Fibroblast of skin of abdomen (primary cell): ENCODE measurements at regions not wholly inside any gene's neighbourhood (a gene's known extent, or its start where the extent isn't known, plus 50 kb on each side); places are given as distances from the start of the nearest gene placed in this dataset.

Experiments
- DNase-seq: peaks from one replicate; pipeline ENCODE4 v3.0.0-alpha.2; 2013

- peak; percentile 83 for DNase-seq
Observed at GRCh38 chr6:40937491-40937890, 101.5 kb downstream of the UNC5CL start.

GRCh38 chr6:40936818-40937251 lies 102.2 kb downstream of the UNC5CL start:
- peak; percentile 93 for DNase-seq

GRCh38 chr6:40933864-40934263 lies 105.2 kb downstream of the UNC5CL start:
- no peak for DNase-seq

DNA sequence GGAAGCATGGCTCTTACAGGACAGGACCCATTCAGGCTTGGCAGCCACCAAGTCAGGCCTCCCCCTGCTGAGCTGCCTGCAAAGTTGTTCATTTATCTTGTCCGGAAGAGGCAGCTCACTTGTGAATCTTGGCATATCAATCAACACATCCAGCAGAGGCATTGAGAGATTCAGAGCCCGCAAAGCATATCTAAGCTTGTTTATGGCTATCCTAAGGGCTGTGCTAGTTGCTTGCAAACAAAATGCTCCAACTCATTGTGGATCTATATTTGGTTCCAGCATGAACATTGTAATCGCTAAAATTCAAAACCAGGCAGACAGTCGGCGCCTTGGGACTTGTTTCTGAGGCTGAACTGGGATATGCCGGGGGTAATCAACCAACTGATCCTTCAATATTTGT lies 106.1 kb downstream of the UNC5CL start:
- DNase-seq = no peak

- DNase-seq = no peak
Observed at GRCh38 chr6:40932366-40932765, 106.7 kb downstream of the UNC5CL start.

DNA sequence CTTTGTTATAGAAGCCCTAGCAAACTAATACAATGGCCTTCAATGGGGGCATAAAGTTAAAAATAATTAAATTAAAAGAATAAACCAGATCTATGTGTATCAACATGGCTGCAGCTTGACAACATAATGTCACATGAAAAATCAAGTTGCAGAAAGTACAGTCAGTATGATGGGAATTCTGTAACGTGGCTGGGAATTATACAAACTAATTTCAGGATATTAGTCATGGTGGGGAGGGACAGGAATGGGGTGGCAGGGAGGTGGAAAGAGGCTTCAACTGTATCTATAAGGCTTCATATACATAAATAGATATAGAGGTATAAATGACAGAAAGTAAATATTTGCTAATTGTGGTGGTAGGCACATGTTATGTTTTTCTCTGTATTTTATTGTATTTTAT lies 107.1 kb downstream of the UNC5CL start:
- peak; percentile 61 for DNase-seq

- no peak for DNase-seq
Observed at GRCh38 chr6:40930555-40930954, 108.5 kb downstream of the UNC5CL start.

DNA sequence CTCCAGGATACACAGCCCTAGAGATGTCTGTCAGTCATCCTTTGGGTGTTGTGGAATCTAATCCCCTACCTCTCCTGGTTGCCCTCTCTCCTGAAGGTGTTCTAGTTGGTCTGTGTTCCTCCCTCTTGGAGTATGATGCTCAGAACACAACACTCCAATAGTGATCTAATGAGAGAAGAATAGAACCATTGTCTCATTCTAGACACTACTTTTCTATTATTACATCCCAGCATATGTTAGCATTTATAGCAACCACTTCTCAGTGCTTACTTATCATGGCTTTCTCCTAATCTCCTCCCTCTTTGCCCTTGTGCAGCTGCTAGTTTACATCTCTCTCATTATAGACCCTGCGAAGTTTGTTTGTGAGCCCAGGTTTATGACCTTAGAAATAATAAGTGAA lies 109.0 kb downstream of the UNC5CL start:
- no peak for DNase-seq

- DNase-seq = no peak
Observed at GRCh38 chr6:40929176-40929575, 109.8 kb downstream of the UNC5CL start.

DNA sequence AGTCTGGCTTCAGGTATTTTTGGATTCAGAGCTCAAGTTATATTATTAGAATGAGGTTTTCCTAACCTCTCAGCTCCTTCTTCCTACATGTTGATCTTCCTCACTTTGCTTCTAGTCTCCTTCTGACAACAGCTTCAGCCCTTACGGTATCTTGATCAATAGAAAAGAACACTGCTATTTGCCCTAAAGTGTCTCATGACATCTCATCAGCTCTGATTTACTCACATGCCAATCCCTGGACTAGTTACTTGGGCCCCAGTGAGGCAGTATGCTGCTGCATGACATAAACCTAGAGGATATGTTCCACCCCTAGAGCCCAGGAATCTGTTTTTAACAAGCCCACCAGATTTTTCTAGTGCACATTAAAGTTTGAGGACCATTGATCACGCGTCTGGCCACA lies 110.3 kb downstream of the UNC5CL start:
- DNase-seq = no peak

DNA sequence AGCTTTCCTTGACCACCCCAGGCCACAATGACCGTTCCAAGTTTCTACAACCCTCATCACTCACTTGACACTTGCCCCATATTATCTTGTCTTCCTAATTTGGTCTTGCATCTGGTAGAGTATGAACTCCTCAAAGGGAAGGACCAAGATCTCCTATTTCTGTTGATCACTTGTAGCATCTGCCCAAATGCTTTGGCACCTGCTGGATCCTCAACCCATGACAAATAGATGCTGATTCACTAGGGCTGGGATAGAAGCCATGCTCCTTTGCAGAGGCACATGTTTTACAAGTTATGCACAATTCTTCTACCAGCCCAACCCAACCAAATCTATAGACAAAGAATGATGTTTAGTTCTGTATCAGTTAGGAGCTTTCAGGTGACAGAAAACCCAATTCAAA lies 110.7 kb downstream of the UNC5CL start:
- DNase-seq = no peak

GRCh38 chr6:40925341-40925740 lies 113.7 kb downstream of the UNC5CL start:
- no peak for DNase-seq

DNA sequence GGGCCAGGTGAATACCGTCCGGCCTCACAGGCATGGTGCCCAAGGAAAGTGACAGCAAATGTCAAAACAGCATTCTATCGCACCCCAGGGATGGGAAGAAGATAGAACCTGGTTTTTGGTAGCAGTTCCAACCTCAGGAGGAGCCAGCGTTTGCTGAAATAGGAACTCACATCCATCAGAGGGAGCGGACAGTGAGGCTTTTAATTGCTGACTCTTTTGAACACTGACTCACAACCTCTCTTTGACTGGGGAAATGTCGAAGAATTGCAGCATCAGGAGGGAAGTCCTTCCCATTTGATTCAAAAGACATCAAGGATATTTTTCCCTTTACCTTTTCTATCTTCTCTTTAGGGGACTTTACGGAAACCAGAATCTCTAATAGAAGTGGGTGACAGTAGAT lies 114.2 kb downstream of the UNC5CL start:
- no peak for DNase-seq

GRCh38 chr6:40923880-40924279 lies 115.1 kb downstream of the UNC5CL start:
- DNase-seq = no peak

DNA sequence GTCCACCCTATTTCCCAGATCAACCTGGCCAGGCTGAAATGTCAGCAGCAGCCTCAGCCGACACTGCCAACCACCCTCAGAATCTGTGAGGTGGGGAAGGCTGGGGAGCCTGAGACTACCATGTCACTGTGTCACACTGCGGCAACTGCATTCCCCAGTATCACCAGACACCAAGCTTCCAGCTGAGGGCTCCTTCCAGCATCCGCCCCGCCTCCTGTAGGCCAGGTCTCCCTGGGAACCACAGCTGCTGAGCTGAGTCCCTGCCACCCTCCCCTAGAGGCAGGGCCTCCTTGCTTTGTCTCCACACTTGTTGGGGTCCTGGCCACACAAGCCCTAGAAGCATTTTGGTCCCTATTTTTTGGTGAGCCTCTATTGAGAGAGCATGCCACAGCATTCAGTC lies 115.7 kb downstream of the UNC5CL start:
- no peak for DNase-seq

DNA sequence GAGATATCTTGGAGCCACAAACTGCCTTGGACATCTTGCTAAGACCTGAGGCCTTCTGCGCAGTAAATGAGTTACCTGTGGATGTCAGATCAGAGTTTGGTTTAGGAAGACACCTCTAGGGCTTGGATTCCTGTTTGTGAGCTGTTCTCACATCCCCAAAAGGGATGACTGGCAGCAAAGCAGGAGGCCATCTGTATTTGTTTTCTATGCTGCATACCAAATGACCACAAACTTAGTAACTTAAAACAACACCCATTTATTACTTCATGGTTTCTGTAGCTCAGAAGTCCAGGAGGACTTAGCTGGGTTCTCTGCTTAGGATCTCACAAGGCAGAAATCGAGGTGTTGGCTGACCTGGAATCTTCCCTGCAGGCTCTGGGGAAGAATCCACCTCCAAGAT lies 116.7 kb downstream of the UNC5CL start:
- peak; percentile 62 for DNase-seq

DNA sequence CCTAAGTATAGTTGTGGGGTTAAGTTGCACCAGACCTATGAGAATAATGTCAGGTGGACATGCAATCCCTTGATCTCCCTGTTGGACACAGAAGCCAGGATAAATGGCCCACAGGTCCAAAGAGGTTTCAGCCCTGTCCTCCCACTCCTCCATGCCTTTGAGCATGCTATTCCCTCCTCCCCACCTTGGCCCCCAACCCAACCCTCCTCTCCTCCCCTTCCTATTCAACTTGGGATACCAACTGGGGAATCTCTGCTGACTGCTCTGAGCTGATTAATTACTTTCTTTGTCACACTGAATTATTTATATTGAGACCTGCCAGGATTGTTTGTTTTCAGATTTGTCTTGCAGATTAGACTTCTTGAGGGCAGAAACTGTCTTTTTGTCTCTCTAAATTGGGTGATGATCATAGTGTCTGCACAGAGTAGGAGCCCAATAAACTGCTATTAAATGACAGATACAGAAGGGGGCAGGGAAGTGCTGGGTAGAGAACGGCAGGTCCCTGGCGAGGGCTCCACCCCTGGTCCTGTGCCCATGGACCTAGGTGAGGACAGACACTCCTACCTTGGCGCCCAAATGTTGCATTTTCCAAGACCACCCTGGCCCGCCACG lies 120.9 kb downstream of the UNC5CL start:
- DNase-seq = no peak

GRCh38 chr6:40917603-40918002 lies 121.4 kb downstream of the UNC5CL start:
- DNase-seq = no peak

GRCh38 chr6:40916845-40917244 lies 122.2 kb downstream of the UNC5CL start:
- DNase-seq = peak; percentile 53

- no peak for DNase-seq
Observed at GRCh38 chr6:40915165-40915564, 123.9 kb downstream of the UNC5CL start.

DNA sequence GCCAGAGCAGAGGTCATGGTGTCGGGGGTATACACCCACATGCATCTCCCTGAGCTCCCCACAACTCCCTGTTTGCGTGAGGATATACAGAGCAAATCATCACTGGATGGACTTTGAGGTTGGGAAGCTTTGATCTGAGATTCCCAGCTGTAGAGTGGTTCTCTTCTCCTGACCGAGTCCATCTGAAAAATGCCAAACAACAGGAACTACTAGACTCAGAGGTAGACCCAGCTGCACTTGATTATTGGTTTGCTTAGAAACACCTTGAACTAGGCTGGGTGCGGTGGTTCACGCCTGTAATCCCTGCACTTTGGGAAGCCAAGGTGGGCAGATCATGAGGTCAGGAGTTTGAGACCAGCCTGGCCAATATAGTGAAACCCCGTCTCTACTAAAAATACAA lies 125.0 kb downstream of the UNC5CL start:
- DNase-seq = no peak

DNA sequence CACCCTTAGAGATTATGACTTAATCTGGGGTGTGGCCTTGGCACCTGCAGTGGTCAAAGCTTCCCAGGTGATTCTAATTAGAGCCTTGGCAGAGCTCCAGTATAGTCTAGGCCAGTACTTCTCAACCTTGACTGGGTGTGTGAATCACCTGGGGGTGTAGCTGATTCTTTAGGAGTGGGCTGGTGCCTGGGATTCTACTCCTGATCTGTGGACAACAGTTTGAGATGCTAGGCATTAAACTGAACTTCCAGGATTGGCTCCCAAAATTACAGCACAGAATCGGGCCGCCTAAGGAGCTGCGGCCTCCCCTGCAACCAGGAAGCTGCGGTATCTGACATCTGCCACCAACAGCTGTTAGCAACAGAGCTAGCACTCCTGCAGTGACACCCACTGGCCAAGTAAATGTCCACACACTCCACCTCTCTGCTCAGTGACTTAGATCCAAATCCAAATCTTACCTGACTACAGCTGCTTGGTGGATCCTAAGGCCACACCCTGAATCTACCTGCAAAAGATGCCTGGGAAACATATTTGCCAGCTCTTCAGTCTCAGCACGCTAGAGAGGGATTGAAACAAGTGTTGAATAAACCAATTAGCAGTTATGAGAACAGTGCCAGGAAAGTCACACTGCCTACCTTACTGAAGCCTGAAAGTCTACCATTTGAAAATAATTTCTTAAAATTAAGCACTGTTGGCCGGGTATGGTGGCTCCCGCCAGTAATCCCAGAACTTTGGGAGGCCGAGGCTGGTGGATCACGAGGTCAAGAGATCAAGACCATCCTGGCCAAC lies 126.7 kb downstream of the UNC5CL start:
- DNase-seq = peak; percentile 40

- no peak for DNase-seq
Observed at GRCh38 chr6:40910260-40910893, 128.6 kb downstream of the UNC5CL start.

- DNase-seq = no peak
Observed at GRCh38 chr6:40909811-40910210, 129.2 kb downstream of the UNC5CL start.
